ENCODE measurements at regions not wholly inside any gene's neighbourhood (a gene's known extent, or its start where the extent isn't known, plus 50 kb on each side); places are given as distances from the start of the nearest gene placed in this dataset.

DNA sequence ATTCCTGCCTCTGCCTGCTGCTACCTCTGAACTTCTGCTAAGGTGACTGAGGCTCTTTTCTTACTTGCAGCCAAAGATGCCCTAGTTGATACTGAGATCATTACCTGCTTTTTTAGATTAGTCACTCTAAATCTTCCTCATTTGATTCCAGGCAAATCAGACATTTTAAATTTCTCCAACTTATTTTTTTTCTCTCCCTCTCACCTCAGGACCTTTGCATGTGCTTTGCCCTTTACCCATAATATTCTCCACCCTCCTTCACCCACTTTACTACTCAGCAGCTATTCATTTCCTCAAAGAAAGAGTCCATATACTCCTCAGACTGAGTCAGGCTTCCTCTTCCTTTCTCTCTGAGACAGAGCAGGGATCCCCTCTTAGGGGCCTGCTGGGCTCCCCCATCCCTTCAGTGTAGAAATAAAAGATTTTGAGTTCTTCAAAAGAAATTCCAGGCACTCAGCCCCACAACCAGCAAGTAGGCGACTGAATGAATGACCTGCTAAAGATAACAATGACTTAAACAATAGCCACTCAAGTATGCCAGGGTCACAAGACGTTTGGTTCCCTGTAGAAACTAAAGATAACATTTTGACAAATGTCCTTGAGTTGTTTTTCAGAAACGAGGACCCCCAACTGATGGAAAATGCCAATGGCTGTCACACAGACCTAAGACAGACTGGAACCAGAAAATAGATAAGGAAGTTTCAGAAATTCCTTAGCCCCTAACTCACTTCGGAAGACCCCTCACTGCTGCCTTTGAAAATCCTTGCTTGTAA is 104.2 kb downstream of the MTNR1B start:
- TF ChIP-seq, protein P1, sequence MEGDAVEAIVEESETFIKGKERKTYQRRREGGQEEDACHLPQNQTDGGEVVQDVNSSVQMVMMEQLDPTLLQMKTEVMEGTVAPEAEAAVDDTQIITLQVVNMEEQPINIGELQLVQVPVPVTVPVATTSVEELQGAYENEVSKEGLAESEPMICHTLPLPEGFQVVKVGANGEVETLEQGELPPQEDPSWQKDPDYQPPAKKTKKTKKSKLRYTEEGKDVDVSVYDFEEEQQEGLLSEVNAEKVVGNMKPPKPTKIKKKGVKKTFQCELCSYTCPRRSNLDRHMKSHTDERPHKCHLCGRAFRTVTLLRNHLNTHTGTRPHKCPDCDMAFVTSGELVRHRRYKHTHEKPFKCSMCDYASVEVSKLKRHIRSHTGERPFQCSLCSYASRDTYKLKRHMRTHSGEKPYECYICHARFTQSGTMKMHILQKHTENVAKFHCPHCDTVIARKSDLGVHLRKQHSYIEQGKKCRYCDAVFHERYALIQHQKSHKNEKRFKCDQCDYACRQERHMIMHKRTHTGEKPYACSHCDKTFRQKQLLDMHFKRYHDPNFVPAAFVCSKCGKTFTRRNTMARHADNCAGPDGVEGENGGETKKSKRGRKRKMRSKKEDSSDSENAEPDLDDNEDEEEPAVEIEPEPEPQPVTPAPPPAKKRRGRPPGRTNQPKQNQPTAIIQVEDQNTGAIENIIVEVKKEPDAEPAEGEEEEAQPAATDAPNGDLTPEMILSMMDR (IDR thresholded peaks at IDR 0.05): no peak
- TF ChIP-seq POLR2A (IDR thresholded peaks at IDR 0.05): no peak
